Pancreas (tissue), 10 donors: ENCODE measurements at regions not wholly inside any gene's neighbourhood (a gene's known extent, or its start where the extent isn't known, plus 50 kb on each side); places are given as distances from the start of the nearest gene placed in this dataset.

ENCODE experiments used
- ATAC-seq, 4 donors: fragments of 200-7000 bp; cut with Tn5 transposase; one replicate each; pipeline versions ENCODE4 v1.8.0 to v1.9.1; 2020; ENCODE audit warnings: mild to moderate bottlenecking in 4 of 4, moderate library complexity in 4 of 4
- DNase-seq, 6 donors: peaks; one replicate each; pipeline ENCODE4 v3.0.0-alpha.2; 2020
- FAIRE-seq: peaks from 2 replicates; lab custom pipeline; 2012; peaks lifted over from hg19 to GRCh38; lab: Jason Lieb, UNC
- H3K27ac ChIP-seq, 4 donors: fragments of 200-600 bp; sonication (generic); 1 replicate in 3 of 4; 2 replicates in 1 of 4; pipeline versions ENCODE4 v1.5.0 to v1.8.0; 2020
- H3K27me3 ChIP-seq, 4 donors: fragments of 200-600 bp; one replicate each; pipeline ENCODE4 v1.8.0; 2021
- H3K36me3 ChIP-seq, 3 donors: fragments of 200-600 bp; sonication (generic) in 1 of 3; one replicate each; pipeline versions ENCODE4 v1.5.0 to v1.8.0; 2020 to 2021
- H3K4me1 ChIP-seq, 3 donors: fragments of 200-600 bp; one replicate each; pipeline ENCODE4 v1.8.0; 2021
- H3K4me3 ChIP-seq, 4 donors: fragments of 200-600 bp; sonication (generic) in 2 of 4; one replicate each; pipeline versions ENCODE4 v1.5.0 to v1.8.0; 2020 to 2021
- H3K9me3 ChIP-seq, 4 donors: fragments of 200-600 bp; one replicate each; pipeline ENCODE4 v1.8.0; 2021
- CTCF ChIP-seq, 4 donors: fragments of 200-600 bp; sonication (generic) in 3 of 4; IDR thresholded peaks; one replicate each; pipeline versions ENCODE4 v1.5.0 to v1.8.0; 2021; ENCODE audit warnings: antibody characterized with exemption in 4 of 4
- WGBS, 2 donors: extraction: QIAGEN DNeasy Blood & Tissue Kit; methylation state at CpG; one replicate each; pipeline ENCODE4 v1.1.7; 2013; 5-methylcytosine and 5-hydroxymethylcytosine counted together
- intact Hi-C, 3 donors: fragments of 100-400 bp; cut with DNase I; formaldehyde crosslinking; loops; one replicate each; pipeline versions ENCODE4 v1.11.1 to v1.14.2; 2022
- donor health status: healthy with polysubstance abuse.
- donor health status: DM: no; HTN: no; CAD: no; lungs with moderate emphysema.
- donor health status: DM: no; HTN: no; CAD: no.
- donor health status: control.
- donor health status: control.
- donor health status: Bipolar disorder and iron deficiency.
- donor health status: DM: yes; HTN: yes; CAD: no.
- donor health status: DM: no; HTN: no; CAD: no.
- donor health status: DM: no; HTN: no; CAD: no.
- donor health status: DM: yes; HTN: yes; CAD: no.

GRCh38 chr2:52964916-52965530 lies 802.6 kb upstream of the CHAC2 start:
- H3K4me3 ChIP-seq, result no peak overlapping the region
- DNase-seq, result no peak
- no peak for TF ChIP-seq CTCF (IDR thresholded peaks at IDR 0.05)
- WGBS, 2 donors, result 73 to 86% methylated on average over 4 of the region's 4 CpGs
- H3K9me3 ChIP-seq, result no peaks in the 10 kb centered on the region
- H3K4me1 ChIP-seq, result peaks cover 0 to 5% (median 0%) of the 10 kb centered on the region in 3 donors
- H3K36me3 ChIP-seq, result no peaks in the 10 kb centered on the region
- intact Hi-C loops, result no loop called here
- no peak overlapping the region for H3K27ac ChIP-seq
- H3K27me3 ChIP-seq, result no peaks in the 10 kb centered on the region
- no peak for ATAC-seq
- FAIRE-seq, result no peak

GRCh38 chr2:52961403-52961802 lies 806.2 kb upstream of the CHAC2 start:
- no peak for ATAC-seq
- no peak for FAIRE-seq
- intact Hi-C loops, result no loop called here

GRCh38 chr2:52960881-52961280 lies 806.7 kb upstream of the CHAC2 start:
- H3K27ac ChIP-seq, result no peak overlapping the region
- DNase-seq, result no peak
- FAIRE-seq, result no peak
- no peaks in the 10 kb centered on the region for H3K9me3 ChIP-seq
- peaks cover 0 to 2% (median 0%) of the 10 kb centered on the region in 3 donors for H3K4me1 ChIP-seq
- no peak overlapping the region for H3K4me3 ChIP-seq
- no peaks in the 10 kb centered on the region for H3K27me3 ChIP-seq
- intact Hi-C loops, result no loop called here
- 86 to 92% methylated on average over 3 of the region's 3 CpGs for WGBS, 2 donors
- TF ChIP-seq CTCF (IDR thresholded peaks at IDR 0.05), result no peak
- no peak for ATAC-seq
- no peaks in the 10 kb centered on the region for H3K36me3 ChIP-seq

More at GRCh38 chr2:52961403-52961802, 806.2 kb upstream of the CHAC2 start:
- Histone ChIP-seq H3K4me3 (no peak overlapping the region), H3K27ac (no peak overlapping the region), H3K36me3 (no peaks in the 10 kb centered on the region), H3K27me3 (no peaks in the 10 kb centered on the region), H3K9me3 (no peaks in the 10 kb centered on the region), H3K4me1 (peaks cover 0 to 5% (median 0%) of the 10 kb centered on the region in 3 donors)
- DNase-seq, result no peak
- no peak for TF ChIP-seq CTCF (IDR thresholded peaks at IDR 0.05)

GRCh38 chr2:52959801-52960200 lies 807.8 kb upstream of the CHAC2 start:
- Histone ChIP-seq H3K27ac (no peak overlapping the region), H3K9me3 (no peaks in the 10 kb centered on the region), H3K4me1 (no peaks in the 10 kb centered on the region), H3K4me3 (no peak overlapping the region), H3K36me3 (no peaks in the 10 kb centered on the region), H3K27me3 (no peaks in the 10 kb centered on the region)
- no peak for ATAC-seq
- TF ChIP-seq CTCF (IDR thresholded peaks at IDR 0.05), result no peak
- intact Hi-C loops, result no loop called here
- no peak for DNase-seq
- no peak for FAIRE-seq
- WGBS, 2 donors, result 86 to 94% methylated on average over 4 of the region's 4 CpGs

GRCh38 chr2:52956766-52957165 lies 810.8 kb upstream of the CHAC2 start:
- FAIRE-seq (no peak), ATAC-seq (no peak), DNase-seq (no peak)
- Histone ChIP-seq H3K9me3 (no peaks in the 10 kb centered on the region), H3K27me3 (no peaks in the 10 kb centered on the region), H3K4me1 (peaks cover 0 to 4% (median 0%) of the 10 kb centered on the region in 3 donors), H3K27ac (no peak overlapping the region), H3K4me3 (no peak overlapping the region), H3K36me3 (no peaks in the 10 kb centered on the region)
- TF ChIP-seq CTCF (IDR thresholded peaks at IDR 0.05), result no peak
- intact Hi-C loops, result no loop called here
- 92 to 95% methylated on average over 1 of the region's 1 CpG for WGBS, 2 donors
